Prostate gland (tissue), 2 donors: ENCODE measurements at regions not wholly inside any gene's neighbourhood (a gene's known extent, or its start where the extent isn't known, plus 50 kb on each side); places are given as distances from the start of the nearest gene placed in this dataset.

Experiments
- CTCF ChIP-seq, 4 experiments: fragments of 200-600 bp in 2 of 4; fragments of 450-650 bp in 2 of 4; sonication (generic) in 2 of 4; IDR thresholded peaks; 1 replicate in 3 of 4; 2 replicates in 1 of 4; pipeline ENCODE4 v1.5.1; 2016 to 2019; ENCODE audit warnings: antibody characterized with exemption in 4 of 4, mild to moderate bottlenecking in 2 of 4, moderate library complexity in 2 of 4
- POLR2A ChIP-seq: fragments of 450-650 bp; IDR thresholded peaks from one replicate; pipeline ENCODE4 v1.6.1; 2016; ENCODE audit warnings: antibody characterized with exemption, mild to moderate bottlenecking
- POLR2AphosphoS5 ChIP-seq: sonication (generic); formaldehyde crosslinking; IDR thresholded peaks from one replicate; pipeline ENCODE4 v1.6.1; 2017; ENCODE audit warnings: antibody characterized with exemption

GRCh38 chr9:25412646-25413045 is 265.6 kb downstream of the TUSC1 start:
- TF ChIP-seq CTCF (IDR thresholded peaks at IDR 0.05) (no peak), POLR2AphosphoS5 (no peak), POLR2A (no peak)
